Lung (tissue), 11 donors: ENCODE measurements at regions not wholly inside any gene's neighbourhood (a gene's known extent, or its start where the extent isn't known, plus 50 kb on each side); places are given as distances from the start of the nearest gene placed in this dataset.

Source experiments
- ATAC-seq: fragments of 200-7000 bp; cut with Tn5 transposase; one replicate; pipeline ENCODE4 v1.9.1; 2020; ENCODE audit warnings: moderate number of reproducible peaks; ENCODE audit not compliant: insufficient read depth, low FRiP score
- DNase-seq, 3 donors: peaks; one replicate each; pipeline ENCODE4 v3.0.0-alpha.2; 2013 to 2017
- H3K27ac ChIP-seq, 2 donors: one replicate each; pipeline ENCODE4 v1.5.1; 2013; ENCODE audit warnings: mild to moderate bottlenecking in 2 of 2, moderate library complexity in 2 of 2, control low read depth in 1 of 2, inconsistent platforms in 1 of 2, low read depth in 1 of 2, low read length in 1 of 2
- H3K27me3 ChIP-seq, 3 donors: one replicate each; pipeline ENCODE4 v1.5.1; 2013; ENCODE audit warnings: low read length in 2 of 3; ENCODE audit not compliant: control insufficient read depth in 3 of 3, insufficient read depth in 3 of 3
- H3K36me3 ChIP-seq, 4 donors: one replicate each; pipeline ENCODE4 v1.5.1; 2013; ENCODE audit warnings: low read length in 4 of 4, mild to moderate bottlenecking in 1 of 4, moderate library complexity in 1 of 4; ENCODE audit not compliant: control insufficient read depth in 4 of 4, insufficient read depth in 4 of 4
- H3K4me1 ChIP-seq, 5 donors: one replicate each; pipeline ENCODE4 v1.5.1; 2013; ENCODE audit warnings: low read length in 5 of 5, mild to moderate bottlenecking in 2 of 5, moderate library complexity in 1 of 5; ENCODE audit not compliant: control insufficient read depth in 5 of 5, insufficient read depth in 5 of 5
- H3K4me3 ChIP-seq: one replicate; pipeline ENCODE4 v1.5.1; 2013; ENCODE audit warnings: mild to moderate bottlenecking, control low read depth, moderate library complexity
- H3K9ac ChIP-seq, 2 donors: one replicate each; pipeline ENCODE4 v1.5.1; 2013; ENCODE audit warnings: low read length in 2 of 2, control low read depth in 1 of 2; ENCODE audit not compliant: insufficient read depth in 1 of 2
- H3K9me3 ChIP-seq, 4 donors: one replicate each; pipeline ENCODE4 v1.5.1; 2013; ENCODE audit warnings: low read length in 3 of 4, mild to moderate bottlenecking in 1 of 4, moderate library complexity in 1 of 4; ENCODE audit not compliant: control insufficient read depth in 4 of 4, insufficient read depth in 3 of 4
- CTCF ChIP-seq: IDR thresholded peaks from 2 replicates; pipeline ENCODE4 v1.5.1; 2012; ENCODE audit warnings: mild to moderate bottlenecking; ENCODE audit errors: control extremely low read depth, extremely low read depth
- WGBS, 2 donors: extraction: QIAGEN DNeasy Blood & Tissue Kit; methylation state at CpG; one replicate each; pipeline ENCODE4 v1.1.7; 2013; 5-methylcytosine and 5-hydroxymethylcytosine counted together
- donor health status: control.
- donor health status: control.
- donor health status: Bipolar disorder and iron deficiency.
- donor health status: healthy.
- donor health status: DM: yes; HTN: yes; CAD: no.

GRCh38 chr3:473033-473800 is 276.7 kb downstream of the CHL1 start:
- peaks cover 0 to 3% (median 1%) of the 10 kb centered on the region in 4 donors for H3K9me3 ChIP-seq
- WGBS, 2 donors = 62 to 64% methylated on average over 5 of the region's 5 CpGs
- no peaks in the 10 kb centered on the region for H3K27me3 ChIP-seq

GRCh38 chr3:474828-475227 is 278.3 kb downstream of the CHL1 start:
- no peak overlapping the region for H3K4me3 ChIP-seq
- H3K4me1 ChIP-seq = no peaks in the 10 kb centered on the region
- ATAC-seq = no peak
- H3K27ac ChIP-seq = no peak overlapping the region
- no peak for DNase-seq
- no peaks in the 10 kb centered on the region for H3K27me3 ChIP-seq
- no peak overlapping the region for H3K9ac ChIP-seq
- H3K9me3 ChIP-seq = peaks cover 0 to 4% (median 3%) of the 10 kb centered on the region in 4 donors
- H3K36me3 ChIP-seq = no peaks in the 10 kb centered on the region
- WGBS, 2 donors = 79 to 90% methylated on average over 1 of the region's 1 CpG
- no peak for TF ChIP-seq CTCF

More at GRCh38 chr3:473033-473800, 276.7 kb downstream of the CHL1 start:
- ATAC-seq = no peak
- DNase-seq = no peak
- H3K9ac ChIP-seq = no peak overlapping the region
- no peak for TF ChIP-seq CTCF
- no peaks in the 10 kb centered on the region for H3K36me3 ChIP-seq
- H3K4me1 ChIP-seq = no peaks in the 10 kb centered on the region
- H3K27ac ChIP-seq = no peak overlapping the region
- H3K4me3 ChIP-seq = no peak overlapping the region

- no peak for TF ChIP-seq CTCF
- DNase-seq = no peak
- Histone ChIP-seq H3K9me3 (peaks cover 0 to 4% (median 2%) of the 10 kb centered on the region in 4 donors), H3K27ac (no peak overlapping the region), H3K27me3 (no peaks in the 10 kb centered on the region), H3K36me3 (no peaks in the 10 kb centered on the region), H3K4me1 (peaks cover 0 to 14% (median 2%) of the 10 kb centered on the region in 5 donors), H3K4me3 (no peak overlapping the region), H3K9ac (no peak overlapping the region)
- ATAC-seq = no peak
- 69 to 79% methylated on average over 1 of the region's 1 CpG for whole genome bisulfite sequencing, 2 donors
Observed at GRCh38 chr3:480070-480469, 283.5 kb downstream of the CHL1 start.
